Skeletal muscle tissue (tissue), 3 donors: ENCODE measurements at regions not wholly inside any gene's neighbourhood (a gene's known extent, or its start where the extent isn't known, plus 50 kb on each side); places are given as distances from the start of the nearest gene placed in this dataset.

Source experiments
- H3K27ac ChIP-seq: one replicate; pipeline ENCODE4 v1.7.0; 2013; ENCODE audit warnings: mild to moderate bottlenecking, low read depth, low read length, inconsistent platforms
- H3K27me3 ChIP-seq, 3 donors: one replicate each; pipeline ENCODE4 v1.7.0; 2013; ENCODE audit warnings: low read length in 3 of 3; ENCODE audit not compliant: control insufficient read depth in 3 of 3, insufficient read depth in 3 of 3
- H3K36me3 ChIP-seq, 3 donors: one replicate each; pipeline ENCODE4 v1.7.0; 2013; ENCODE audit warnings: low read length in 3 of 3; ENCODE audit not compliant: control insufficient read depth in 3 of 3, insufficient read depth in 3 of 3
- H3K4me1 ChIP-seq, 3 donors: one replicate each; pipeline ENCODE4 v1.7.0; 2013; ENCODE audit warnings: low read length in 3 of 3, mild to moderate bottlenecking in 3 of 3; ENCODE audit not compliant: control insufficient read depth in 3 of 3, insufficient read depth in 3 of 3
- H3K4me3 ChIP-seq, 3 donors: one replicate each; pipeline ENCODE4 v1.7.0; 2013; ENCODE audit warnings: low read length in 3 of 3
- H3K9ac ChIP-seq, 3 donors: one replicate each; pipeline ENCODE4 v1.7.0; 2013; ENCODE audit warnings: low read length in 3 of 3, mild to moderate bottlenecking in 3 of 3, moderate library complexity in 2 of 3, low read depth in 1 of 3
- H3K9me3 ChIP-seq, 3 donors: one replicate each; pipeline ENCODE4 v1.7.0; 2013; ENCODE audit warnings: low read length in 3 of 3; ENCODE audit not compliant: control insufficient read depth in 3 of 3
- donor health status: Osteomylitis.

DNA sequence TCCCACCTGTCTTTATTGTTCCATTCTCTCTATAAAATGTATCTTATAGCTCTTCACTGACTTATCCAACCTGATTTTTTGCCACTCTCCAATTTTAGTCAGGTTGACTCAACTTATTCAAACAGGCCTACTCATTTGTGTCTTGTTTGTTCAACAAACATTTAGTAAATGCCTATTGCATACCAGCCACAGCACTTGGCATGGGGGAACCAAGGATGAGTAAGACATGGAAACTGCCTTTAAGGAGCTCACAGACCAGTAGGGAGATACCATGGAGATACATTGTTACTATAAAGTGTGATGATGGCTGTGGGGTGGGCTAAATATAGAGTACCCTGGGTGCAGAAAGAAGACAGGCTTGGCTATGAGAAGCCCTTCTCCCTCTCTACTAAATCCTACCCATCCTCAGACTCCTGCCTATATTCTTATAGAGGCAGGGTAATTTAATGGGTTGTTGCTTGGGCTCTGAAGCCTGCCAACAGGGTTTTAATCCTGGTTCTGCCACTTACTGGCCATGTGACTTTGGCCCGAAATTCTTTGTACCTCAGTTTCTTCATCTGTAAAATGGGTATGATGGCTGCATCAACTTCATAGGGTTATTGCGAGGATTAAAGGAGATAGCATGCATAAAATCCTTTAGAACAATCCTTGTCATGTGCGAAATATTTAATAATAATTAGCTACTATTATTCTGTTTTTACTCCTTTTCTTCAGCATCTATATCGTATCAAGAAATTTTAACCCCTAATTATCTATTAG lies 348.5 kb upstream of the UMPS start:
- Histone ChIP-seq H3K27ac (no peak overlapping the region), H3K36me3 (no peaks in the 10 kb centered on the region), H3K9ac (no peak overlapping the region), H3K4me1 (no peaks in the 10 kb centered on the region), H3K9me3 (peaks cover 0 to 1% (median 0%) of the 10 kb centered on the region in 3 donors), H3K4me3 (no peak overlapping the region), H3K27me3 (no peaks in the 10 kb centered on the region)

DNA sequence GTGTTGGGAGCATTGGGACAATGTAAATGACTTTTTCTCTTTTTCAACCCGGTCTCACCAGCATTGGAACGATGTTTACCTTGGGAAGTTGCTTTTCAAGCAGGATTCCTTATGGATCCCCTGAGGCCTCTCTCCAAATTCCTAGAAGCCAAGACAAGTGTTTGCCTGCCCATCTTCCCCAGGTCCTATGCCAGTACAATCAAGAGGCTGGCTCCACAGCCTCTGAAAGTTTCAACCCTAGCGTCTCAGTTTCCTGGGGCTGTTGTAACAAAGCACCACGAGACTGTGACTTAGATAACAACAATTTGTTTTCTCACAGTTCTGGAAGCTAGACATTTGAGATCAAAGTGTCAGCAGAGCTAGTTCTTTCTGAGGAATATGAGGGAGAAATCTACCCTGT lies 347.2 kb upstream of the UMPS start:
- Histone ChIP-seq H3K9me3 (no peaks in the 10 kb centered on the region), H3K36me3 (no peaks in the 10 kb centered on the region), H3K27ac (no peak overlapping the region), H3K9ac (no peak overlapping the region), H3K4me1 (no peaks in the 10 kb centered on the region), H3K27me3 (no peaks in the 10 kb centered on the region), H3K4me3 (no peak overlapping the region)

DNA sequence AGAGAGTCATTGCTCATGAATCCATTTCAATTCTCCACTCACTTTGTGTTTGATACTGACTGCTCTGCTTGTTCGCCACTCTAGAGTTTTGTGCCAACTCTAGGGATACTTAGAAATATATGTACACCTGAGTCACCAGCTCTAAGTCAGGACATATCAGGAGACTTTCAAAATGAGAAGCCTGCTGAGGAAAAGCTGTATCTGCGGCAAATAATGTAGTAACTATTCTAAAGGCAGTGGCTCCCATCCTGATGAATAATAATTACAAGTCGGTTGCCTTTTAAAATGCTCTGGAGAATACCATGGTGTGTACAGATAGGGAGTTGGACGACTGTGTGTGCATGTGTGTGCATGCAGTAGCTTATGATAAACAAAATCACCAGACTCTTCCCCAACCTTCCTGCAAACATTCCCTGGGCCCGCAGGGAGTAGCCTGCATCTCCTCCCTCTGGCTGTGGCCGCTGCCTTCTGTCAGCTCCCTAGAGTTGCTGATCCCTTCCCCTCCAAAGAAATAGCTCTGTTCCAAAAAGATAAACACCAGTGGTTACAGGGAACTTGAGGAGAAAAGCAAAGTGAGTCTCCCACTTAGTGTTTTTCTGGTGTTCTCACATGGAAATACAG lies 346.3 kb upstream of the UMPS start:
- Histone ChIP-seq H3K9ac (no peak overlapping the region), H3K36me3 (no peaks in the 10 kb centered on the region), H3K4me1 (no peaks in the 10 kb centered on the region), H3K4me3 (no peak overlapping the region), H3K9me3 (no peaks in the 10 kb centered on the region), H3K27me3 (no peaks in the 10 kb centered on the region), H3K27ac (no peak overlapping the region)

DNA sequence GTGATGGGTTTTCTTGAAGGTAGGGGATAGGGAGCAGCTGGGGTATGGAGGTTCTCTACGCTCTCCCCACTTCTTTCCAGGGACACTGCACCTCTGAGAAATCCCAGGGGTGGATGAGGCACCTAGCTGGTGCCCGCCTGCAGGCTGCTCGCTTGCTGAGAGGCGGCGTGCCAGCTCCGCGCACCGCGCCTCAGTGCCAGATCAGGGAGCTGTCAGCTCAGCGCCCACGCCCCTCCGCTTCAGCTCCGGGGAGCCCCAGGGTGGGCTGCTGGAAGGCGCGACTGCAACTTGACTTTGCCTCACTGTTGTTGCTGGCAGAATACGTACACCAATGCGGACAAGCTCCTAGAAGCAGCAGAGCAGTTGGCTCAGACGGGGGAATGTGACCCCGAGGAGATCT lies 345.7 kb upstream of the UMPS start:
- Histone ChIP-seq H3K36me3 (no peaks in the 10 kb centered on the region), H3K27ac (no peak overlapping the region), H3K9ac (no peak overlapping the region), H3K4me3 (no peak overlapping the region), H3K4me1 (no peaks in the 10 kb centered on the region), H3K27me3 (no peaks in the 10 kb centered on the region), H3K9me3 (no peaks in the 10 kb centered on the region)

DNA sequence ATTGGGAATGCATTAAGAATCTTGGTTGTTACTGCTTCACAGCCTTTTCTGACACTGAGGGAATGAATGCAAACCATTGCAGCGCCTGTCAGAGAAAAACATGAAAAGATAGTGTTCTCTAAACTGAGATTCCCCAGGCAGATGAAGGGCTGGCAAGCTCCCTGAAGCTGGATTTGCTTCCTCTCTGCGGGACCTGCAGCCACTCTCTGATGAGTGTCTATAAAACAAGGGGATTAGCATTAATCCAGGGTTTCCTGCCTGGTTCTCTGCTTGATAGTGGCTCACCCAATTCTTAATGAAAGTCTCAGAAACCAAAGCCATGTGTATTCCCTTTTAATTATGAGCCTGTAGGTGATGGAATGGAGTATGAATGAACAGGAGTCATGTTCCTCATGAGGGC lies 344.3 kb upstream of the UMPS start:
- Histone ChIP-seq H3K4me3 (no peak overlapping the region), H3K4me1 (no peaks in the 10 kb centered on the region), H3K27ac (no peak overlapping the region), H3K36me3 (no peaks in the 10 kb centered on the region), H3K27me3 (no peaks in the 10 kb centered on the region), H3K9me3 (no peaks in the 10 kb centered on the region), H3K9ac (no peak overlapping the region)

DNA sequence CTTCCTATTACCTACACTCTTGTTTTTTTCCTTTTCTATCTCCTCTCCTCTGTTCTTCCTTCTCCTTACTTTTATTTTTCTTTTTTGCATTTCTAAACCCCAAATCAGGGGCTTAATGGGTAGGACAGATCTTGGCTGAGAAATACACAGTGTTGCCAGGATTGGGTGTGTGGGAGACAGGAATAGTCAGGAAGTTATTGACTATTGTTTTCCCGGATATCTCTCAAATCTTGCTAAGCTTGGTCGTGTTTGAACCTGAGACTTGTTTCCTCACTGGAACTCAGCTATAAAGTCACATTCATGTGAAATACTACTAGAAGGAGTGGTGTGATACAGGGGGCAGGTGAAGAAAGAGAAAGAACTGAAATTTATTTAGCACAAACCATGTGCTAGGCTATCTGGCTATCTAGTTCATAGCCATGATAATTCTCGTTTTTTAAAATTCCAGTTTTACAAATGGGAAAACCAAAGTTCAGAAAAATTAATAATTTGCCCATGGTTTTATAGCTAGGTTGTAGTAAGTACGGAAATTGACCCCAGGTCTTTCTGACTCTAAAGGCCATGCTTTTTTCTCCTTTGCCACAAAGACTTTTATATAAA lies 343.2 kb upstream of the UMPS start:
- Histone ChIP-seq H3K4me1 (no peaks in the 10 kb centered on the region), H3K9me3 (no peaks in the 10 kb centered on the region), H3K27ac (no peak overlapping the region), H3K9ac (no peak overlapping the region), H3K36me3 (no peaks in the 10 kb centered on the region), H3K4me3 (no peak overlapping the region), H3K27me3 (no peaks in the 10 kb centered on the region)

DNA sequence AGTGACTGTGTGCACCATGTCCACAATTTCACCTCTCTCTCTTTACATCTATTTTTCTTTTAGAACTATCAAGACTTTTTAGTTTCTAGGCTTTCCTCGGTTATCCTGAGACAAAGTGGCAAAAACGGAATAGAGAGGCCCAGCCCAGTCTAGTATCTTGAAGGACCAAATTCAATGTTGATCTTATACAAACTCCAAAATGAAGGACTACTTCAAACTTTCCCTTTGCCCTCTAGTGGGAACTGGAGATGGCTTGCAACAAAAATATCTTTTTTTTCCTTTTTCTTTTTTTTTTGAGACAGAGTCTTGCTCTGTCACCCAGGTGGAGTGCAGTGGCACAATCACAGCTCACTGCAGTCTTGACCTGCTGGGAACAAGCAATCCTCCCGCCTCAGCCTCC lies 338.5 kb upstream of the UMPS start:
- H3K9me3 ChIP-seq: no peaks in the 10 kb centered on the region
- H3K9ac ChIP-seq: no peak overlapping the region
- H3K4me1 ChIP-seq: peaks cover 0 to 3% (median 0%) of the 10 kb centered on the region in 3 donors

DNA sequence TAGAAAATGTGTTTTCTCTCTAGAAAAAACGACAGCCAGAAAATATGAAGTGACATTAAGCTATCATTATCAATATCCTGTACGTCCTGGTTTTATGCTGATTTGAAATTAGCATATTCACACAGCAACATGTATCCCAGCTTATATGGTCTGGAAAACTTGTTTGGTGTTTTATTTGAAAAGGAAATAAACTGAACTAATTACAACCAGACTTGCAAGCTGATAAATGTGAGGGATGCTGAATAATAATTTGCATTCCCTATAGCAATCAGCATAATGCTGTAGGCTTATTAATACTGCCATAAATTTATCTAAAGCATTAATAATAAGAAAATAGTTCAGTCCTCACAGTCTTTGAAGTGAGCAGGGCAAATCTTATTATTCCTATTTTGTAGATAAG lies 336.9 kb upstream of the UMPS start:
- no peak overlapping the region for H3K9ac ChIP-seq
- H3K4me3 ChIP-seq: no peak overlapping the region
- no peaks in the 10 kb centered on the region for H3K9me3 ChIP-seq
- H3K27ac ChIP-seq: no peak overlapping the region
- peaks cover 0 to 4% (median 0%) of the 10 kb centered on the region in 3 donors for H3K36me3 ChIP-seq
- peaks cover 0 to 3% (median 0%) of the 10 kb centered on the region in 3 donors for H3K4me1 ChIP-seq
- no peaks in the 10 kb centered on the region for H3K27me3 ChIP-seq

More for the DNA sequence above, 338.5 kb upstream of the UMPS start:
- Histone ChIP-seq H3K27me3 (no peaks in the 10 kb centered on the region), H3K27ac (no peak overlapping the region), H3K36me3 (peaks cover 0 to 3% (median 0%) of the 10 kb centered on the region in 3 donors), H3K4me3 (no peak overlapping the region)

DNA sequence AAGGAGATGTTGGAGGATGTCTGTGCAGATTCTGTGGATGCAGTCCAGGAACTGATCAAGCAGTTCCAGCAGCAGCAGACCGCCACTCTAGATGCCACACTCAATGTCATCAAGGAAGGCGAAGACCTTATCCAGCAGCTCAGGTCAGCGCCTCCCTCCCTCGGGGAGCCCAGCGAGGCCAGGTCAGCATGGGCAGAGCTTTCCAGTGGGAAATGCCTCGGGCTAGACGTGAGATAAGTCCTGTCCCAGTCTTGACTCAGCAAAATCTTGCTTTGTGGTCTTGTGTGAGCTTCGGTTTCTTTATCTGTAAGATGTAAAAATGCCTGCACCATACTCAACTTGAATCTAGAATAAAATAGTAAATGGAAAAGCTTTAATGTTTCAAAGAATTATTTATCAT lies 335.1 kb upstream of the UMPS start:
- Histone ChIP-seq H3K4me1 (peaks cover 0 to 3% (median 0%) of the 10 kb centered on the region in 3 donors), H3K36me3 (peaks cover 0 to 7% (median 0%) of the 10 kb centered on the region in 3 donors), H3K4me3 (no peak overlapping the region), H3K9ac (no peak overlapping the region), H3K9me3 (no peaks in the 10 kb centered on the region), H3K27ac (no peak overlapping the region), H3K27me3 (no peaks in the 10 kb centered on the region)
